ENCODE measurements at regions not wholly inside any gene's neighbourhood (a gene's known extent, or its start where the extent isn't known, plus 50 kb on each side); places are given as distances from the start of the nearest gene placed in this dataset.

GRCh38 chr10:130741901-130742855, 569.3 kb downstream of the TCERG1L start:
- no peak for DNase-seq (ENCODE audit: low read depth, low spot score)

DNA sequence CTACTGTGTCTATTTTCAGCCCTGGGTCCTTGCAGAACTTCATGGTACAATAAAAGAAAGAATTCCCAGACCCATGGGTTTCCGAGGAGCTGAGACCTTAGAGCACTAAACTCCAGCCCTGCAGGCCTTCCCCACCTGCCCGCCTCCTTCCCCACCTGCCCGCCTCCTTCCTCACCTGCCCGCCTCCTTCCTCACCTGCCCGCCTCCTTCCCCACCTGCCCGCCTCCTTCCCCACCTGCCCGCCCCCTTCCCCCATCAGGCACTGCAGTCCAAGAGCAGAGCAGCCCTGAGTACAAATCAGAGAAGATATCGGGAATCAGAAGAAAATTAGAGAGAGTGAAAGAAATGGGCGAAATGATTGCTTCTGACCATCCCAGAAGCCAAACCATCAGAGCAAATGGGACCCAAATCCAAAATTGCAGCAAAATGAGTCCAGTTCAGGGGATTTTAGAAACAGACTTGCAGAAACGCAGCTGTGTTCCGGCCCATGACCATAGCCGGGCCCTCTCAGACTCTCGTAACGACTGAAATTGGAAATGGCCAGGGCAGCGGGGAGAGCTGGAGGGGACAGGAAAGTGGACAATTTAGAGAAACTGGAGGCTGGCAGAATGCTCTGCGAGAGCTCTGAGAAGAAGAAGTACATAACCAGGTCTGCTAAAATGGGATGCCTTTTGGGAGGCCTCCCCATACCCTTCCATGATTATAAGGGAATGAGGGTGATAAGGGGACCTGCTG, 568.4 kb downstream of the TCERG1L start:
- DNase-seq (ENCODE audit: low read depth, low spot score), result no peak

- DNase-seq (ENCODE audit: low read depth, low spot score), result no peak
These were observed 567.7 kb downstream of the TCERG1L start for GRCh38 chr10:130743751-130744271.

GRCh38 chr10:130744631-130745030, 566.9 kb downstream of the TCERG1L start:
- DNase-seq (ENCODE audit: low read depth, low spot score), result no peak

DNA sequence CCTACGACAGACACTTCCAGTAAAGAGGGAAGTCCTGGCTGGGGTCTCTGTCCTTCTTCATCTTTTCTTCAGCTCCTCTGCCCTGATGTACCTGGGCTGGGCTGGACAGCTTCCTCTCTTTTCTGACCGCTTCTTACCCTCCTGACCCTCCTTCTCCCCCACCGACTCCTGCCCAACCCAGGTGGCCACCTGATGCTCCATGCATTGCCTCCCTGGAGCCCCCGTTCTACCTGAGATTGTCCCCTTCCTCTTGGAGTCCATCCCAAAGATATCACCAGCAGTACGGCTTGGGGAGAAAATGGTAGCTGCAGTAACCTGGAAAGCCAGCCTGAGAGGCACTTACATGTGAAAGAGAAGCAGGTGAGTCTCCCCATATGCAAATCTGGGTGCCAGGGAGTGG, 566.3 kb downstream of the TCERG1L start:
- DNase-seq (ENCODE audit: low read depth, low spot score), result no peak

DNA sequence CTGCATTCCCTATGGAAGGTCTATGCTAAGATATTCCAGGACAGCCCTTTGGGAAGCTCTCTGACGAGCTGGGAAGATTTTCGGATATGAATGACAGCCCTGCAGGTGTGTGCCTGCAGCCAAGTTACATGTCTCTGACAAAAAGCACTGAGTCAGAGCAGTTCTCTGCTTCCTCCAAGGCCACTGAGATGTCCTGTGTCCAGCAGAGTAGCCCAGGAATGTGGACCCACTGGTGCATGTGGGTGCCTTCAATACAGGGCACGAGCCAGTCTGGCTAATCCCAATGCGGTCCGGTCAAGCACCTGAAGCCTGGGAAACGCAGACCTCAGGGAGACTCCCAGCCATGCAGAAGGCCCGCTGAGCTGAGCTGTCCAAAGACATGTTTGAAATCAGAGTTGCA, 565.7 kb downstream of the TCERG1L start:
- no peak for DNase-seq (ENCODE audit: low read depth, low spot score)

- no peak for DNase-seq (ENCODE audit: low read depth, low spot score)
These were observed 565.2 kb downstream of the TCERG1L start for GRCh38 chr10:130746311-130746710.

DNA sequence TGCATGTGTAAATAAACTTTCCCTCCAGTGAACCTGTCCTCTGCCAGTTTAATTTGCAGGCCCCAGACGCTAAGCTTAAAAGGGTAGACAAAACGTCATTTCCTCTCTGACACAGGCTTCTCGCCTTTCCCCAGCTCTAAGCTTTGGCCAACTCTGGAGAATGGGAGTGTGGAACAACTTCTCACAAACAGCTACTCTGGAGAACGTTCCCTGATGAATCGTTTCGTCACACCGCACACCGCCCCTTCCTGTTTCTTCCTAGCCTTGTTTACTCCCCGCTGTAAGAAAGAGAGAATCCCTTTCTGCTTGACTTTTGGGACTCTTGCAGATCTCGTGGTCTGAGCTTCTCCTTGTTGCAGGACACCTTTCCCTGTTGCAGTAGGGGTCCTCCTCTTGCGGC, 564.2 kb downstream of the TCERG1L start:
- DNase-seq (ENCODE audit: low read depth, low spot score), result no peak

DNA sequence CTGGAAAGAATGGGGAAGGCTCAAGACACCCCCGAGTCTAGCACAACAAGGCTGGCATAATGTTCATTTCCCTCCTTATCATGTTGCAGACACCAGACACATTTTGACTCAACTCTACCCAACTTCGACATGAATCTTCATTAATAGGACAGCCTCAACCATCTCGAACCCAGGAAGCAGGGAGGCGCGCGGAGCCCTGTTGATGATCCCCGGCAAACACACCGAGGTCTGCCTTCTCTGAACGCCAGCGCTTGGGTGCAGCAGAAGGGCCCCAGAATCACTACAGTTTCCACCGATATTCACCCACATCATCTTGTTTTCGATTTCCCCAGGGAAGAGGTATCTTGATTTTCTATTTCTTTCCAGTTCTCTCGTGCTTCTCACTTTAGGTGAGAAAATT, 563.6 kb downstream of the TCERG1L start:
- no peak for DNase-seq (ENCODE audit: low read depth, low spot score)

DNA sequence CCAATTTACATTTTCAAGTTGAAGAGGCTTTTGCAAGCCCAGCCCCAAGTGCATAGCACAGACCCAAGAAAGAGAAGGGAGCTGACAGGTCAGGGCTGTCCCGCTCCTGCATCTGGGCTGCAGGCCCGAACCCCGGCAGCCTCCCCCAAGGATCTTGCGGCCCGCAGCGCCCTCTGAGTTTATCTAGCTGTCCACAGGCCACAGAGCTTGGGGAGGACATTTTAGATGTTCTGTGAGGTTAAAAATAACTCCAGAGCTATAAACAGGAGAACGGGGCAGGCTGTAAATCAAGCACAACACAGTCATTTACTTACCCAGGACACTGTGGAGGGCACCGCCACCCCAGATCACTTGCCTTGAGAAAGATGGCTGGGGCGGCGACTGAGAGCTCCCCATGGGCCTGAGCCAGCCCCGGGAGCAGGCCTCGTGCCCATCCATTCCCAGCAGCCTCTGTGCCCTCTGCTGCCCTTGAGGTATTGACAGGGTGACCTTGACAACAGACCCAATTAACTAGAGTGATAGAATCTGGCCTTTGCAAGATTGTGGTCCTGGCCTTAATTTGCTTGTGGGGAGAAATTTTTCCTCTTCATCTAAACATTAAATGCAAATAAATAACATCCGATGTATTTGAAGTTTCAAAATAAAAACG, 563.0 kb downstream of the TCERG1L start:
- DNase-seq (ENCODE audit: low read depth, low spot score), result no peak

GRCh38 chr10:130749911-130750310, 561.6 kb downstream of the TCERG1L start:
- no peak for DNase-seq (ENCODE audit: low read depth, low spot score)

DNA sequence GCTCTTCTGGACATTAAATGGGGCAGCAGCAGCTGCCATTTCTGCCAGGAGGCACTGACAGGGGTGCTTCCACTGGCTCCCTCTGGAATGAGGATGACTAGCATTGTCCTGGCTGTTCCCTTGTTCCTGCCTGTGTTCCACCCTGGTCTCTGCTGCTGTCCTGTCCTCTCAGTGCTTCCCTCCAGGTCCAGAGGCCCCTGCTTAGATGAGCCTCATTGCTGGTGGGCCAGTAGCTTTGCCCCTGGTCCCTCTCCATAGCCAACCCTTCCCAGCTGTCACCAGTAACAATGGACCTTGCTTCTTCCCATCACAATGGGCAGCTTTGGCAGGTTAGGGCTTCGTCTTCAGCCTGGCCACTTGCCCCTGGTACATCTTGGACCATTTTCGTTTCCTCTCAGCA, 561.1 kb downstream of the TCERG1L start:
- DNase-seq (ENCODE audit: low read depth, low spot score), result no peak

DNA sequence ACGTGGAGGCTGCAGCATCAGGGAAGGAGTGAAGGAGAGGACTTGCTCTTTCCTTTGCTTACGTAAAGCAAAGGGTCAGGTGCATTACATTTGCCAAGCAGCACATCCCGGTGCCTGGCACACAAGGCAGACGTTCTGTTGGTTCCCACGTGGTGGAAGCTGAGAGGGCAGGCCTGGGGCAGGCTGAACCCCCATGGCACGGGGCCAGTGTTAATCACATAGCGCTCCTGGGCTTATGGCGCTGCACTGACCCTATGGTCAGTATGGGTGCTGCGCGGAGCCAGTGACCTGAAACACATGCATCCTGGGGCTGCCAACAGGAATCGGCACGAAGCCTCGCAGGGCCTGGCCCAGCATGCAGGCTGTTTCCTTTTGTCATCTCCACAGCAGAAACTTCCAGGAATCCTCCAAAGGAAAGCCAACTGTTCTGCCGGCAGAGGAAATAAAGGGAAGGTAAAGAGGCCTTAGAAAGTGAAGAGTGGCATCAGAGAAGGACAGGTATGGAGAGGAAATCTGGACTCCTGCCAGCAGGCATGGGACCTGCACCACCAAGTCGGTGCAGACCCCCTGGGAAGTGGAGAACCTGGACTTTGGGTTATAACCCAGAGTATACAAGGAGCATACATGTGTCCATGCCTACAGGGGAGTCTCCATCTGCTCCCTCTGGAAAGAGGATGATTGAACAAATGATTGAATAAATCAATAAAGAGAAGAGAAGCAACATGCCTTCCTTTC, 560.2 kb downstream of the TCERG1L start:
- no peak for DNase-seq (ENCODE audit: low read depth, low spot score)

DNA sequence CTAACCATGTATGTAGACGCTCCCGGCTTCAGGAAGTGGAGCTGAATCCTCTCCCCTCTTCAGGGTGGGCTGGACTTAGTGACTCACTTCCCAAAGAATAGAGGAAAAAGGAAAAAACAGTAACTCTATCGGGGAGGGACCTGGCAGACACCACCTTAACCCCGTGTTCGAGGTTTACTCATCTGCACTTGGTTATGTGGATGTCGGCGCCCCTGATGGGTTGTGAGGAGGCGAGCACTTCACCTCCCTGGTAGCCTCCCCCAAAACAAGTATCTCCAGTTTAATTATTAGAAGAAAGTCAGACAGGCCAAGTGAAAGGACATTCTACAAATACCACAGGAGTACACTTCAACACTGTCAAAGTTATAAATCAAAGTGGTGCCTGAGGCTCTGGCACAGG, 559.7 kb downstream of the TCERG1L start:
- no peak for DNase-seq (ENCODE audit: low read depth, low spot score)

DNA sequence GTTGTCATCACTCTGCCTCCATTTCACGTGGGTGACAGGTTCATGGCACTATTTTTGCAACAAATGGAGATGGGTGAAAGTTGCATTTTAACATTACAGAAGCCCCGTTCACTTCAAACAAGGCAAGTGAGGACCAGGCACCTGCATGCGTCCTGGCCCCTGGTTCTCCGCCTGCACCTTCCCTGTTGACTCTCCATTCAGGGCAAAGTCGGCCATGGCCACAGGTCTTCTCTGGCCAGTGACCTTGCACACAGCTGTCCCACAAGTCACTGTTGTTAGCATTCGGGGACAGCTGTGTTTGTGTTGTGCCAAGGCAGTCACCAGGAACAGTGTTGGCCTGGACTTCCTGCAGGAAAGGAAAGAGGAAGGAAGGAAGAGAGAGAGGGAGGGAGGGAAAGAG, 554.9 kb downstream of the TCERG1L start:
- no peak for DNase-seq (ENCODE audit: low read depth, low spot score)

DNA sequence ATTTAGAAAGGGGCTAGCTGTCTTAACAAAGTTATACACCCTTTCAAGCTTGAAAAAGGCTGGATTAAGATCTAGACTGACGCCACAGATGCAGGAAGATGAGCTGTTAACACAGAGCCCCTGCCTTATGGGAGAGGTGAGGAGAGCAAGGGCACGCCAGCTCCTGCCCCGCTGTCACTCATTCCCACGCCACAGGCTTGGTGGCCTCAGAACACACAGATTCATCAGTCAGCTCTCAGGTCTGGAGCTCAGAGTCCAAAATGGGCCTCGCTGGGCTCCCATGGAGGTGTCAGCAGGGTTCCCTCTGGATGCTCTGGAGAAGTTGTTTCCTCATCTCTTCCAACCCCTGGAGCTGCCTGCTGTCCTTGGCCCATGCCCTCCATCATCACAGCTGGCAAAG, 554.2 kb downstream of the TCERG1L start:
- no peak for DNase-seq (ENCODE audit: low read depth, low spot score)

GRCh38 chr10:130757821-130758489, 553.6 kb downstream of the TCERG1L start:
- DNase-seq (ENCODE audit: low read depth, low spot score), result no peak

DNA sequence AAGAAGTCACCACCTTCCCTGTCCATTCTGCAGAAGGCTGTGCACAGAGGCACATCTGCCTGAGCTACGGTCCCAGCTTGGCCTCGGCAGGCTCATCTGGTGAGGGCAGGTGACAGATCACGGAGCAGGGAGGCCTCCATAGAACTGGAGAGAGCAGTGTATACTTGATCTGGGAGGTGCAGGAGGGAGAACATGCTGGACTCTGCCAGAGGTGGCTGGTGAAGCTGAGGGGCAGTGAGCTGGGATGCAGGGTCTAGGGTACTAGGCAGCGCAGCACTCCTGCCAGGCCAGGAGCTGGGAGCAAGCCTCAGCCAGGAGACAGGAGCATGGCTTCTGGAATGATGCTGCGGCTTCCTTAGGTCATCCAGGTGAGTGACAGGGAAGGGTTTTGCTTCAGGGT, 553.0 kb downstream of the TCERG1L start:
- DNase-seq (ENCODE audit: low read depth, low spot score), result no peak

- DNase-seq (ENCODE audit: low read depth, low spot score), result no peak
These were observed 550.4 kb downstream of the TCERG1L start for GRCh38 chr10:130761032-130761575.

- DNase-seq (ENCODE audit: low read depth, low spot score), result no peak
These were observed 549.7 kb downstream of the TCERG1L start for GRCh38 chr10:130761788-130762301.
